GM23248 (cell line): ENCODE measurements at regions not wholly inside any gene's neighbourhood (a gene's known extent, or its start where the extent isn't known, plus 50 kb on each side); places are given as distances from the start of the nearest gene placed in this dataset.
"Not testable (repeated sequence)": the region's sequence is repeated elsewhere in the genome, so short reads cannot be mapped to it uniquely, and the experiment has no call there.

Source experiments
- DNase-seq: peaks from one replicate; pipeline ENCODE4 v3.0.0-alpha.2; 2015
- H2AFZ ChIP-seq: fragments of 200-600 bp; sonication (generic); 2 replicates; pipeline ENCODE4 v1.6.1; 2016; ENCODE audit warnings: antibody characterized with exemption
- H3F3A ChIP-seq: fragments of 200-600 bp; sonication (generic); 2 replicates; pipeline ENCODE4 v1.6.1; 2016; ENCODE audit warnings: mild to moderate bottlenecking, antibody characterized with exemption, mixed run types; ENCODE audit not compliant: insufficient read depth
- H3K27ac ChIP-seq: fragments of 200-600 bp; sonication (generic); 2 replicates; pipeline ENCODE4 v1.5.1; 2016; ENCODE audit warnings: mild to moderate bottlenecking
- H3K27me3 ChIP-seq: fragments of 200-600 bp; sonication (generic); replicated peaks from 2 replicates; pipeline ENCODE4 v1.6.1; 2016; ENCODE audit warnings: mild to moderate bottlenecking; ENCODE audit not compliant: insufficient read depth
- H3K36me3 ChIP-seq: fragments of 200-600 bp; sonication (generic); 2 replicates; pipeline ENCODE4 v1.6.1; 2016; ENCODE audit warnings: low read depth, mild to moderate bottlenecking
- H3K4me1 ChIP-seq: fragments of 200-600 bp; sonication (generic); 2 replicates; pipeline ENCODE4 v1.6.1; 2016; ENCODE audit warnings: mild to moderate bottlenecking; ENCODE audit not compliant: insufficient read depth
- H3K4me2 ChIP-seq: fragments of 200-600 bp; sonication (generic); one replicate; pipeline ENCODE4 v1.6.1; 2016; ENCODE audit warnings: mild to moderate bottlenecking; ENCODE audit not compliant: unreplicated experiment
- H3K4me3 ChIP-seq: fragments of 200-600 bp; sonication (generic); 2 replicates; pipeline ENCODE4 v1.5.1; 2016; ENCODE audit warnings: mild to moderate bottlenecking
- H3K79me2 ChIP-seq: fragments of 200-600 bp; sonication (generic); 2 replicates; pipeline ENCODE4 v1.6.1; 2016; ENCODE audit warnings: mild to moderate bottlenecking; ENCODE audit not compliant: insufficient read depth
- H3K9ac ChIP-seq: fragments of 200-600 bp; sonication (generic); 2 replicates; pipeline ENCODE4 v1.6.1; 2016; ENCODE audit warnings: mild to moderate bottlenecking
- H3K9me2 ChIP-seq: fragments of 200-600 bp; sonication (generic); 2 replicates; pipeline ENCODE4 v1.6.1; 2016; ENCODE audit warnings: mixed run types, mild to moderate bottlenecking, moderate library complexity; ENCODE audit not compliant: insufficient read depth
- H3K9me3 ChIP-seq: fragments of 200-600 bp; sonication (generic); one replicate; pipeline ENCODE4 v1.6.1; 2017; ENCODE audit warnings: low read depth
- H4K20me1 ChIP-seq: fragments of 200-600 bp; sonication (generic); 2 replicates; pipeline ENCODE4 v1.6.0; 2016; ENCODE audit not compliant: insufficient read depth
- EZH2 ChIP-seq: fragments of 200-600 bp; sonication (generic); IDR thresholded peaks from 2 replicates; pipeline ENCODE4 v1.6.1; 2018; ENCODE audit warnings: antibody characterized with exemption, mild to moderate bottlenecking; ENCODE audit not compliant: insufficient read depth, poor library complexity, severe bottlenecking
- EZH2phosphoT487 ChIP-seq: fragments of 200-600 bp; sonication (generic); IDR thresholded peaks from 2 replicates; pipeline ENCODE4 v1.6.1; 2018; ENCODE audit warnings: antibody characterized with exemption, moderate library complexity, mild to moderate bottlenecking, low read depth; ENCODE audit not compliant: insufficient read depth
- WGBS, 2 experiments: methylation state at CpG; one replicate each; pipeline ENCODE4 v1.1.6; 2015 to 2017; ENCODE audit warnings: low lambda C conversion rate in 2 of 2, low coverage in 1 of 2; ENCODE audit errors: missing lambda C conversion rate in 2 of 2; 5-methylcytosine and 5-hydroxymethylcytosine counted together
- in situ Hi-C: fragments of 300-500 bp; cut with MboI; formaldehyde crosslinking; loops from 2 replicates; pipeline ENCODE4 v1.15.0; 2020

GRCh38 chr19:14315433-14315832 lies 65.8 kb upstream of the ADGRE5 start:
- H3K9me3 ChIP-seq = no peaks in the 10 kb centered on the region
- H3K79me2 ChIP-seq = no peaks in the 10 kb centered on the region
- H3K4me2 ChIP-seq = no peak overlapping the region
- in situ Hi-C loops = no loop called here
- no peaks in the 10 kb centered on the region for H3K4me1 ChIP-seq
- H3K9ac ChIP-seq = no peak overlapping the region
- no peak overlapping the region for H3K27ac ChIP-seq
- 83 to 85% methylated on average over 10 of the region's 10 CpGs for WGBS, 2 experiments
- no peak overlapping the region for H2AFZ ChIP-seq
- TF ChIP-seq EZH2phosphoT487 = no peak
- TF ChIP-seq EZH2 = no peak
- DNase-seq = no peak
- no peaks in the 10 kb centered on the region for H4K20me1 ChIP-seq
- no peaks in the 10 kb centered on the region for H3K36me3 ChIP-seq
- H3K9me2 ChIP-seq = no peaks in the 10 kb centered on the region
- H3K4me3 ChIP-seq = no peak overlapping the region
- H3K27me3 ChIP-seq = no peaks in the 10 kb centered on the region; the same call in 1 of the 2 replicates
- H3F3A ChIP-seq = no peaks in the 10 kb centered on the region

- no peak for DNase-seq
- 44 to 45% methylated on average over 5 of the region's 5 CpGs for WGBS, 2 experiments
- in situ Hi-C loops = no loop called here
Observed at GRCh38 chr19:14310055-14310454, 71.2 kb upstream of the ADGRE5 start.

GRCh38 chr19:14305706-14306105 lies 75.5 kb upstream of the ADGRE5 start:
- Histone ChIP-seq H3F3A (no peaks in the 10 kb centered on the region), H3K27ac (no peak overlapping the region), H3K36me3 (no peaks in the 10 kb centered on the region), H3K79me2 (no peaks in the 10 kb centered on the region), H3K4me1 (no peaks in the 10 kb centered on the region), H3K9me3 (no peaks in the 10 kb centered on the region), H2AFZ (no peak overlapping the region), H3K27me3 (peaks cover 21% of the 10 kb centered on the region), H3K4me3 (no peak overlapping the region), H3K4me2 (no peak overlapping the region), H3K9me2 (no peaks in the 10 kb centered on the region), H3K9ac (no peak overlapping the region), H4K20me1 (no peaks in the 10 kb centered on the region)
- TF ChIP-seq EZH2phosphoT487 (no peak), EZH2 (no peak)
- no peak for DNase-seq
- WGBS, 2 experiments = 44 to 49% methylated on average over 6 of the region's 6 CpGs
- in situ Hi-C loops = no loop called here

More at GRCh38 chr19:14310055-14310454, 71.2 kb upstream of the ADGRE5 start:
- H3K4me3 ChIP-seq = no peak overlapping the region
- H3K27me3 ChIP-seq = peaks cover 21% of the 10 kb centered on the region
- H3K36me3 ChIP-seq = no peaks in the 10 kb centered on the region
- H3K9me3 ChIP-seq = no peaks in the 10 kb centered on the region
- no peak overlapping the region for H3K9ac ChIP-seq
- H3F3A ChIP-seq = no peaks in the 10 kb centered on the region
- no peaks in the 10 kb centered on the region for H3K4me1 ChIP-seq
- H3K79me2 ChIP-seq = no peaks in the 10 kb centered on the region
- no peak for TF ChIP-seq EZH2
- no peak for TF ChIP-seq EZH2phosphoT487
- no peak overlapping the region for H3K4me2 ChIP-seq
- H3K27ac ChIP-seq = no peak overlapping the region
- no peaks in the 10 kb centered on the region for H3K9me2 ChIP-seq
- H2AFZ ChIP-seq = no peak overlapping the region
- H4K20me1 ChIP-seq = no peaks in the 10 kb centered on the region

- no peaks in the 10 kb centered on the region for H3K4me1 ChIP-seq
- H3F3A ChIP-seq = no peaks in the 10 kb centered on the region
- no peak for DNase-seq
- H3K4me2 ChIP-seq = no peak overlapping the region
- H3K4me3 ChIP-seq = no peak overlapping the region
- in situ Hi-C loops = no loop called here
- no peaks in the 10 kb centered on the region for H3K36me3 ChIP-seq
- H4K20me1 ChIP-seq = no peaks in the 10 kb centered on the region
- 74 to 84% methylated on average over 6 of the region's 6 CpGs for WGBS, 2 experiments
- no peaks in the 10 kb centered on the region for H3K9me2 ChIP-seq
- H3K79me2 ChIP-seq = no peaks in the 10 kb centered on the region
- H2AFZ ChIP-seq = no peak overlapping the region
- H3K27ac ChIP-seq = no peak overlapping the region
- no peak for TF ChIP-seq EZH2phosphoT487
- no peak for TF ChIP-seq EZH2
- H3K9ac ChIP-seq = no peak overlapping the region
- no peaks in the 10 kb centered on the region for H3K9me3 ChIP-seq
- peaks cover 11% of the 10 kb centered on the region for H3K27me3 ChIP-seq
Observed at GRCh38 chr19:14301150-14301549, 80.1 kb upstream of the ADGRE5 start.

- WGBS, 2 experiments = 50 to 59% methylated on average over 6 of the region's 6 CpGs
- H3K36me3 ChIP-seq = no peaks in the 10 kb centered on the region
- TF ChIP-seq EZH2 (no peak), EZH2phosphoT487 (no peak)
Observed at GRCh38 chr19:14300303-14300702, 80.9 kb upstream of the ADGRE5 start.

GRCh38 chr19:14299224-14299827 lies 81.9 kb upstream of the ADGRE5 start:
- H3K4me1 ChIP-seq, H3K36me3 ChIP-seq, H3F3A ChIP-seq, DNase-seq, H3K9me3 ChIP-seq, H3K27me3 ChIP-seq, in situ Hi-C loops, H3K4me3 ChIP-seq, H3K4me2 ChIP-seq, H3K9me2 ChIP-seq, H4K20me1 ChIP-seq, H2AFZ ChIP-seq, H3K27ac ChIP-seq, H3K9ac ChIP-seq, H3K79me2 ChIP-seq: not testable (repeated sequence)
- 88 to 91% methylated on average over 13 of the region's 13 CpGs for WGBS, 2 experiments

More at GRCh38 chr19:14300303-14300702, 80.9 kb upstream of the ADGRE5 start:
- H3K4me2 ChIP-seq = no peak overlapping the region
- no peak overlapping the region for H3K27ac ChIP-seq
- no peak for DNase-seq
- H4K20me1 ChIP-seq = no peaks in the 10 kb centered on the region
- peaks cover 10% of the 10 kb centered on the region for H3K27me3 ChIP-seq
- H3K4me1 ChIP-seq = no peaks in the 10 kb centered on the region
- H2AFZ ChIP-seq = no peak overlapping the region
- H3K79me2 ChIP-seq = no peaks in the 10 kb centered on the region
- H3K9me2 ChIP-seq = no peaks in the 10 kb centered on the region
- in situ Hi-C loops = no loop called here
- H3K9me3 ChIP-seq = no peaks in the 10 kb centered on the region
- no peak overlapping the region for H3K4me3 ChIP-seq
- no peak overlapping the region for H3K9ac ChIP-seq
- no peaks in the 10 kb centered on the region for H3F3A ChIP-seq
